ENCODE measurements at regions not wholly inside any gene's neighbourhood (a gene's known extent, or its start where the extent isn't known, plus 50 kb on each side); places are given as distances from the start of the nearest gene placed in this dataset.
"Not testable (repeated sequence)": the region's sequence is repeated elsewhere in the genome, so short reads cannot be mapped to it uniquely, and the experiment has no call there.

DNA sequence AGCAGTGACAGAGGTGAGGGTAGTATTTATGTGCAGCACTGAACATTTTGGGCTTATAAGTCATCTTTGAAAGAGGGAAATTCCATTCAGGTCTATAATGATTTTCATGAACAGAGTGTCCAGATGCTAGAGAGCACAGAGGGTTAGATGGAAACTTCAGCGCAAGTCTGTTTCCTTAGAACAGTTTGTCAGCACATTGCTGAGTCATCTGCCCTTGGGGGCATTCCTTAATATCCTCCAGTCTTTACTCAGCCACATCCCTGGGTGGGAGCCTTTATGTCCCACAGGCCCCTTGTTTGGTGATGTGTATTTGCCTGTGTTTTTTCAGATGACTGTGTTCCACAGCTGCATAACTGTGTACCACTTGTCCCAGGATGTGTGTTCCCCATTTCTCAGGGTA is 138.5 kb upstream of the S1PR3 start:
- no peak for DNase-seq (ENCODE audit: low read depth, low spot score)

DNA sequence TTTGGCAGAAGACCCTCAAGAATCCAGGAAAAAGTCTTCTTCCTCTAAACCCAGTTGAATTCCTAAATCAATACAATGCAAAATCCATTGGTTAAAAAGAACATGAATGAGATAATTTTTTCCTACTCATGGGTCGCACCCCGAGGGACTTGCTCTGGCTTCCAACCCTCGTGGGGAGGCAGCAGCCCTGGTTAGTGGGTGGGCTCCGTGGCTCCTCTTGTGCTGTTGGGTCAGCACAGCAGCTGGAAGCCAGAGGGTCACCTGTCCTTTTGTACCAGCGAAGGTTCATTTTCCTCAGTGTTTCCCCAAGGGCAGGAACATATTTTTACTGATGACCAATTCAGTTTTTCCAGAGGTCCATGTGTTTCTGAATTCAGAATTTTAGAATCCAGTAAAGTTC is 120.6 kb upstream of the S1PR3 start:
- DNase-seq (ENCODE audit: low read depth, low spot score): no peak

DNA sequence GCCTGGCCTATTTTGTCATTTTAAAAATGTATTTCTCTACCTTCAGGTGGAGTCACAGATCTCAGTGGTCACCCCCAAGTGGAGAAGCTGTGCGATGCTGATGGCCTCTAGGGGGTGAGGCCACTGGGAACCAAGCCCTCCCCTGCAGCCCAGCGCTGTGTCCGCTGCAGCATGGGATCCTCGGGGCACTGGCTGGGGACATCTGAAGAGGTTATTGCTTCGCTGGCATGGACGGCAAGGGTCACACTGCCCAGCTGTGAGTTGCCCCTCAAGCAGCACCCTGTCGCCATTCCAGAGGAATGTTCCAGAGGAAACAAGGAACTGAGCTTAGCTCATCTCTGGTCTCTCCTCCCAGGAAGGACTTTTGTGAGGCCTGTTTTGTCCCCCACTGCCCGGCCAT is 119.6 kb upstream of the S1PR3 start:
- no peak for DNase-seq (ENCODE audit: low read depth, low spot score)

DNA sequence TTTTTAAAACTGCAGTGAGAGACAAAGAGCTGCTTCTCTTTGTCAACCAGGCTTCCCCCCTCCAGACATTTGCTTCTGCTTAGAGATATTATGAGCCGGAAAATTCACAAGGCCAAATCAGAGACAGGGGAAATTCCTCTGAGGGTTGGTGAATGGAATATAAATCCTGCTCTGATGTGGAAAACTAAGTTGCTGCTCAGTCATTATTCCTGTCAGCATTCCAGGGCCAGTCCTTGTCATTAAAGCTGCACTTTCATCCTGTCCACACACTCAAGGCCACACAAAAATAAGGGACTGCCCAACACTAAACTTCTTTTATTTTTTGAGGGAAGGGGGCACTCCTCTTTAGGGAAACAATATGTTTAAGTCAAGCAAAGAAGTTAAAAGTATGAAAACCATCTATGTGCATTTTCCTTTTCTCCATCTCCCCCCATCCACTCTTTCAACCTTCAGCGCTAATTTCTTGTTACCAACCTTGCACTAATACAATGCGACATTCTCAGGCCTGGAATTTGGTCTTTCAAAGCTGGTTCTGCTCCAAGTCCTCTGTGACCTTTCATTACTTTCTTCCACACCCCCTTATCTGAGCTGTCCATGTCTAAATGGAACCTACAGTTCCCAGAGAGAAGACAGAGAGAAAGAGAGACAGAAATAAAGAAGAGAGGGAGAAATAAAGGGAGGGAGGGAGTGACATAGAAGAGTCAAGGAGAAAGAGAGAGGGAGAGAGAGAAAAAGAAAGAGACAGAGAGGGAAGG is 118.9 kb upstream of the S1PR3 start:
- no peak for DNase-seq (ENCODE audit: low read depth, low spot score)

DNA sequence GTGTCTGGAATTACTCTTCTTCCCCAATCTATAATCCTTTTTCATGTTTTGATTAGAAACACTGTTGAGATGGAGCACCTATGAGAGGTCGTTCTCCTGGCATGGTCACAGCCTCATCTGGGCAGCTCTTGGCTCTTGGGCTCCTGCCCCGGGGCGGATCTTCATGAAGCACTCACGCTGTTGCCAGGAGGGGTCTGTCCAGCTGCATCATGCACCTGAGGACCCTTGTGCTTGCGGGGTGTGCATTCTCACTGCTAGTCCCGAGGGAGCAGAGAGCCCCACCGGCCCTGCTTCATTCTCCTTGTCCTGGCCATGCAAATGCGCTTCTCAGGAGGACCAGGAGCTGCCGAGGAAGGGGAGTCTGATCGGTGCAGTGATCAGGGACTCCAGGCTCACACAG is 117.6 kb upstream of the S1PR3 start:
- no peak for DNase-seq (ENCODE audit: low read depth, low spot score)

DNA sequence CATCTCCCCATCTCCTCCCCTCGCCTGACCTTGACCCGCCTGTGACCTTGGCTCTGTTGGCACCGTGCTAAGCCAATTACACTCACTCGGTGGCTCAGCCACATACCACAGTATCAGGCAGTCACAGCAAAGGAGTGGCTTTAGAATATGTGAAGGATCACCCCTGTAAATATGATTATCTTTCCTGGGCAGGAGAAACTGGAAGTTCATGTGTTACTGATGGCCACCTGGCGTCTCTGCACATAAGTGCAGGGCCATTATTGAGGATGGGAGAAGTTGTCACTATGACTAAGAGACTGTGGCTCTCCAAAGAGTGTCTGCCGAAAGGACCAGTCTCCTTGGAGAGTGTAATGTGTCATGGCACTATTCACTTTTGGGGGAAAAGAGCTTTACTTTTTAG is 116.9 kb upstream of the S1PR3 start:
- DNase-seq (ENCODE audit: low read depth, low spot score): no peak

DNA sequence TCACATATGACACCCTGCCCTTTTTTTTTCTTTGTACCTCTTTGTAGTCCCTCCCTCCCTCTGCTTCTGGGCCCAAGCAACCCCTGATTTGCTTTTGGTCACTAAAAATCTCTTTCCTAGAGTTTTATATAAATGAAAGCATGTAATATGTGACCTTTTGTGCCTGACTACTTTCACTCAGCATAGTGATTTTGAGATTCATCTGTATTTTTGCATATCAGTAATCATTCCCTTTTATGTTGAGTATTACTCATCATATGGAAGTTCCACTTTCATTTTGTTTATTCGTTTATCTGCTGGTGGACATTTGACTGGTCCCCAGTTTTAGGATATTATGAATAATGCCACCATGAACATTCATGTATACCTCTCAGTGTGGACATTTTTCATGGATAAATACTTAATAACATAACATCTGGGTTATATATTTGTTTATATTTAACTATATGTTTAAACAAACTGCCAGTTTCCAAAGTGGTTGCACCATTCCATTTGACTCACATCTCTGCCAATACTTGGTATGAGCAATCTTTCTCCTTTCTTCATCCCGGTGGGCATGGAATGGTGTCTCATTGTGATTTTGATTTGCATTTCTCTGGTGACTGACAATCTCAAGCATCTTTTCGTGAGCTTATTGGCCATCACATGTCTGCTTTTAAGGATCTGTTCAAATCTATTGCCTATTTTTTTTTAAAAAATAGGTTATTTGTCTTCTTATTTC is 115.7 kb upstream of the S1PR3 start:
- DNase-seq (ENCODE audit: low read depth, low spot score): no peak

DNA sequence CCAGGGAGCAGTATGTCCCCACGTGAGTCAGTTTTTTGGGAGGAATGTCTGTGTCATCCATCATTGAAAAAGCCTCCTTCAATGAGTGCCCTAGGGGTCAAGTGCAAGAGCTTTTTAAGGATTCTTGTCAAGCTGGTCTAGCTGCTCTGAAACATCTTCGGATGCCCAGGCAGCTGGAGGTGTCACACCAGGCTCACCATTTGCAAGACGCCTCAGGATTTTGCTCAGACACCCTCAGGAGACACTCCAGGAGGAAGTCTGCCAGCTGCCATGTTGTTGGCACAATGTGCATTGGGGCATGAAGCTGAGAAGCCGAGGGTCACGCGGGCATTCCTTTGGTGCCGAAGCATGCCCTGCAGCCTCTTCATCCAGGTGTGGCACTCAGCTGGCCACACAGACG is 111.1 kb upstream of the S1PR3 start:
- no peak for DNase-seq (ENCODE audit: low read depth, low spot score)

DNA sequence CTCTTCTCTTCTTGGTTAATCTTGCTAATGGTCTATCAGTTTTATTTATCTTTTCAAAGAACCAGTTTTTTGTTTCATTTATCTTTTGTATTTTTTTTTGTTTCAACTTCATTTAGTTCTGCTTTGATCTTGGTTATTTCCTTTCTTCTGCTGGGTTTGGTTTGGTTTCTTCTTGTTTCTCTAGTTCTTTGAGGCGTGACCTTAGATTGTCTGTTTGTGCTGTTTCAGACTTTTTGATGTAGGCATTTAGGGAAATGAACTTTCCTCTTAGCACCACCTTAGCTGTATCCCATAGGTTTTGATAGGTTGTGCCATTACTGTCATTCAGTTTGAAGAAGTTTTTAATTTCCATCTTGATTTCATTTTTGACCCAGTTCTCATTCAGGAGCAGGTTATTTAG is 107.0 kb upstream of the S1PR3 start:
- DNase-seq (ENCODE audit: low read depth, low spot score): not testable (repeated sequence)

DNA sequence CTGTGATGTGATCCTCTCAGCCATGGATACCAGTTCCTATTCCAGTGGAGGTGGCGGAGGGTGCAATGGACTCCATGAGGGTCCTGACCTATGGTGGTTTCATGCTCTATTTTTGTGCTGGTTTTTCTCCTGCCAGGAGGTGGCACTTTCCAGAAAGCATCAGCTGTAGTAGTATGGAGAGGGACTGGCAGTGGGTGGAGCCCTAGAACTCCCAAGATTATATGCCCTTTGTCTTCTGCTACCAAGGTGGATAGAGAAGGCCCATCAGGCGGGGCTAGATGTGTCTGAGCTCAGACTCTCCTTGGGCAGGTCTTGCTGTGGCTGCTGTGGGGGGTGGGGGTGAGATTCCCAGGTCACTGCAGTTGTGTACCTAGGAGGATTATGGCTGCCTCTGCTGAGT is 104.5 kb upstream of the S1PR3 start:
- DNase-seq (ENCODE audit: low read depth, low spot score): not testable (repeated sequence)

DNA sequence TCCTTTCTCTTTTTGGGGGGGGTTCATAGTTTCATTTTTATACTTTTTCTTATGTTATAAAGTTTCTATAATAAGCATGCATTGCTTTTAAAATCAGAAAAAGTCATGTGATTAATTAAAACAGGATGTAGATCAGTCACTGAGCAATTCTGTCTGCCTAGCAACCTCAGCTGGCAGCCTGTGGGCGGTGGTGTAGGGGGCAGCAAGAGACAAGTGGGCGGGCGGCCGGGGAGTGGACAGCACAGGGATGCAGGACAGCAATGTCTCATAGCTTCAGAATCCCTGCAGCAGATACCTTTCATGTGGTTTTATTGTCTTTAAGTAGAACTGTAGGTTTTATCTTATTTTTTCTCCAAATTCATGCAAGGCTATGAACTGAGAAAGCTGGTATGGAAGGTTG is 101.9 kb upstream of the S1PR3 start:
- no peak for DNase-seq (ENCODE audit: low read depth, low spot score)

DNA sequence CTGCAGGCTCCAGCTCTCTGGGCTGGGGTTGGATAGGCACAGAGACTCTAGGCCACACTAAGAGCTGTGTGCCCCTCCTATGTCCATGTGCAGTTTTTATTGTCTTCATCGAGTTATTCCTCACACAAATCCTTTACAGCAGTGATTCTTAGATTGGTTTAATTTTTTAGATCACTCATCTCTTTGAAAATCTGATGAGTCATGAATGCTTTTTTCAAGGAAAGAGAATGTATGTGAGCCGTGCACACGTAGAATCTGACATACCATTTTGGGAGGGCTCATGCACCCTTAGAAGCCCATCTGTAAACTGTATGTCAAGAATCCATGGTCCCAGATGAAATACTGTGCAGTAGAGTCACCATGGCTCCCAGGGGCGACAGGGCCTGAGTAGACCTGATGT is 100.7 kb upstream of the S1PR3 start:
- no peak for DNase-seq (ENCODE audit: low read depth, low spot score)

DNA sequence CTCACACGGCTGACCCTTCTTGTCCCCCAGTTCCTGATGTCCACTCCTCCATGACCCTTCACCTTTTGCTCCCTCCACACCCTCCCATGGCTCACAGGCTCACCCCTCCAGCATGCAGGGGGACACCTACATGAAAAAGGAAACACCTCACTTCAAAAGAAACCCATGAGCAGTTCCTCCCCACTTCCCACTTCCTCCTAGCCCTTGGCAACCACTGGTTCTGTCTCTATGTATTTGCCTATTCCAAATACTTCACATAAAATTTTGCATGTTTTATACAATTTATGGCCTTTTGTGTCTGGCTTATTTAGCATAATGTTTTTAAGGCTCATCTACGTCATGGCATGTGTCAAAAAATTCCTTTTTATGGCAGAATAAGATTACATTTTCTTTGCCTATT is 100.2 kb upstream of the S1PR3 start:
- DNase-seq (ENCODE audit: low read depth, low spot score): no peak

DNA sequence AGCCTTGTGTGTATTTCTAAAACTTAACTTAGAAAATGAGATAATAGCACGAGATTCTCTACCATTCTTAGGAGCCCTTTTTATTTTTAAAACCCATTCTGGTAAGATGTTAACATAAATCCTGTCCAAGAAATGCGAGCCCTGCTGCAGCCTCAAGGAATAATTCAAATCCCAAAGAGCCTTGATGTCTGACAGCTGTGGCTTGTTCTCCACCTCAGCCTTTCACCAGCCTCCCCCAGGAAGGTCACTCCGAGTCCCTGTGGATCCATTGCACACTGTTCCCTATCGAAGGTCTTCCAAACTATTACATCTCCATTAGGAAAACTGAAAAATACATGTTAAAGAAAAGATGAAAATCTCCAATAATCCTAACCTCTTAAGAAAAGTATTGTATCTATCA is 98.5 kb upstream of the S1PR3 start:
- no peak for DNase-seq (ENCODE audit: low read depth, low spot score)

DNA sequence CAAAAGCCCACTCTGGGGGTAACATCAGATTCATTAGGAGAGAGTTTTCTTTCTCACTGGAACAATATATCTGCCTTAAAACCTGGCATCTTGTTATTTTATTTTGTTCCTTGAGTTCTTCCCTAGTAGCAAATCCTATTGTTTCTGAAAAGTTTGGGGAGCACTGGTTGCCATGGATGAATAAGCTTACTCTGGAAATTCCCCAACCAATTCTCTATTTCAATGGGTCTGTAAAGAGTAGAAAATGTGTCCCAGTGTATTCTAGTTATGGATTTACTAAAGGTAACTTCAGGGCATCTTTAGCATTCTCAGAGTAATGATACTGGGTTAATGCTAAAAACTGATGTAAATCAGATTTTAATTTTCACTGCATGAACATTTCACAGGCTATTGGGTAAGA is 94.2 kb upstream of the S1PR3 start:
- DNase-seq (ENCODE audit: low read depth, low spot score): no peak

DNA sequence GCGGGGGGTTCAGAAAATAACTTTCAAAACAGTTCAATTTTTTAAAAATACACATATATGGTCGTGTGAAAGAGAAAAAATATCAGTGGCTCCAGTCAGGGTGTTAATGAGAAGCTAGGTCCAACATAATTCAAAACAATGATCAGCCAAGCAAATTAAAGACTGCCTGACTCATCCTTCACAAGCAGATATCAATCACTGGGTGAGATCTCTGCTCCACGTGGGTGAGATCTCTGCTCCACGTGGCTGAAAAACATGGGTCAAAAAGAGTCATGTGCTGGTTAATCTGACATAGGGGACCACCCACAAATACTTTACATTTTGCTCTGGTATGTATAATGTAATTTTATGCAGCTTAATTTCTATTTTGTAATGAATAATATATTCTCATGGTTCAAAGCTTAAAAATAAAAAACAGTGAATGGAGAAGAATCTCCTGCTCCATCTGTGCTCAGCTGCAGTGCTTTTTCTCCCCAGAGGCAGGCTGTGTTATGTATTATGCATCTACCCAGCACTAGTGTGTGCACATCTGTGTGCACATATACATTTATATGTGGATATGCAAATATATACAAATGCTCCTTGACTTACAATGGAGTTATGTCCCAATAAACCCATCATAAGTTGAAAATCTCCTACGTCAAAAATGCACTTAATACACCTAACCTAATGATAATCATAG is 93.1 kb upstream of the S1PR3 start:
- no peak for DNase-seq (ENCODE audit: low read depth, low spot score)

DNA sequence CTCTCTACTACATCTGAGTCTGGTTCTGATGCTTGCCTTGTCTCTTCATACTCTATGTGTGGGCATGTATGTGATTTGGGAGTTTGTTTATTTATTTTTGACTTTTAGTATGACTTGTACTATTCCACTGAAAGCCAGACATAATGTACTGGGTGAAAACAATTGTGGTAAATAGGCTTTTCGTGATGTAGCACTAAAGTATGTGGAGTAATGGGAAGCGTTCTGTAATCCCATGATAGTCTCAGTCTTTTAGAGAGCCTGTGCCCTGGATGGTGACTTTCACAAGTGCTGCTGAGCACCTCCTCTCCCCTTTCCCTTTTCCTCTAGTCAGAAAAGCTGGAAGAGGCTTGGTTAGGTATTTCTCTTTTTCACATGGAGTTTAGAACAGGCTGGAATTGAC is 85.8 kb upstream of the S1PR3 start:
- DNase-seq (ENCODE audit: low read depth, low spot score): no peak

DNA sequence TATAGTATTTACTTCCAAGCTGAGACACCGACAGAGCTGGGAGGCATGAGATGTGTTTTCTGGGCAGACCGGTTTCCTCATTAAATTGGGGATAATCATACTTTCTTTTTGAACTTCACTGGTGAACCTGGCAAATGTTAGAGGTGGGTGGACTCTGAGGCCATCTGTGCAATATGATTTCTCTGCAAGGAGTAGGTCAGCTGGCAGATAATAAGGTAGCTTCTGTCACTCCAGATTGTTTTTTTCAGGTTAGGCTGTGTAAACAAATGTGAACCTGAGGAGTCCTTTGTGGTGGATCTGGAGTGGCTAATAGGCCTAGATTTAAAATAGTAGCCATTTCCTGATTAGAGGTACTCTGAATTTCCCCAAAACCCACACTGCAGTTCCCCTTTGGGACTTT is 75.4 kb upstream of the S1PR3 start:
- DNase-seq (ENCODE audit: low read depth, low spot score): no peak

DNA sequence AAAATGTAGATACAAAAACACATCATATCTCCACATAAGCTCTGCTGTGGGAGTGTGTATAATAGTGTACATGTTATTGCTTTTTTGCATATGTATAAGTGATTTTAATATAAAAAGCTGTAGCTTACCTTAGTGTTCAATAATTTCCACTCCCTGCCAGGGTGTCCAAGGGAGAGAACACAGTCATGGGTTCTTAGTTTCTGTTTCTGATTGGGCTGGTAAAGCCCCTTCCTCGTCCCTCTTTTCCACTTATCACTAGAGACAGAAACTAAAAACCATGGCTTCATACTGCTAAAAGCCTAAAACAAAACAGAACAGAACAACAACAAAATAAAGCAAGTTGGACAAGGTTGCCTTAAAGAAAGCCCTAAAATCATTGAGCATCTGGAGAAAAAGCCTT is 74.4 kb upstream of the S1PR3 start:
- no peak for DNase-seq (ENCODE audit: low read depth, low spot score)

DNA sequence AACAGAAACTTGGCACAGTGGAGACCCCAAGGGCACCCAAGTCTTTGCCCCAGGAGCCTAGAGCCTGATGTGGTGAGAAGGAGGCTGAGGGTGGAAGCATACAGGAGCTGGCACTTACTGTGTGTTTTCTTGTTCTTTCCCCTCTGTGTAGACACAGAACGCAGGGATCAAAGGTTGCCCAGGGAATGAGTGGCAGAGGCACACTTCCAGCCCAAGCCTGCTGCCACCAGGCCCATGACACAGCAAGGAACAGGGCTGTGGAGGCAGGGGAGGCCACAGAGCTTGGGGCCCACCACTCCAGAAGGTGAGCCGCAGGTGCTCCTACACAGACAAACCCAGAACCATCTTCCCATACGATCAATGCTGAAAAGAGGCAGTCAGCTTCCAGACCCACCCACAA is 73.9 kb upstream of the S1PR3 start:
- DNase-seq (ENCODE audit: low read depth, low spot score): no peak

DNA sequence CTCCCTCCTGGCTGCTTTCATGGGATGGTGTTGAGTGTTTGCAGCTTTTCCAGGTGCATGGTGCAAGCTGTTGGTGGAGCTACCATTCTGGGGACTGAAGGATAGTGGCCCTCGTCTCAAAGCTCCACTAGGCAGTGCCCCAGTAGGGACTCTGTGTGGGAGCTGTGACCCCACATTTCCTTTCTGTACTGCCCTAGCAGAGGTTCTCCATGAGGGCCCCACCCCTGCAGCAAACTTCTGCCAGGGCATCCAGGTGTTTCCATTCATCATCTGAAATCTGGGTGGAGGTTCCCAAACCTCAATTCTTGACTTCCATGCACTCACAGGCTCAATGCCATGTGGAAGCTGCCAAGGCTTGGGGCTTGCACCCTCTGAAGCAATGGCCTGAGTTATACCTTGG is 72.7 kb upstream of the S1PR3 start:
- not testable (repeated sequence) for DNase-seq (ENCODE audit: low read depth, low spot score)

DNA sequence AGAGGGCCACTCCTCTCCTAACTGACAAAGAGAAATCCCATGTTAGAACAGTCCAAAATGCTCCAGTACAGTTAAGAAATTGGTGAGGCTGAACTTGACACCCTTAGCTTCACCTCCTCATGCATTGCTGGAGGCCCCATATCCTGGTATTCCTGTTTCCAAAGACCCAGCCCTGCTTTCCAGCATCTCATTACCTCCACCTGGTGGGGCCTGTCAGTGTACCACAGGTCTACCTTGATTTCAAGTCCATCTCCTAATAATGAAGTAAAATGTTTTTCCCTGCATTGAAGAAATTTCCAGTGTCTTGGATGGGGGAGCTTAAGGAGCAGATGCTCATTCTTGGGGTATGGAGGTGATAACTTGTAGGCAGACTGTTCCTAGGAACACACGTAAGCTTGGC is 70.6 kb upstream of the S1PR3 start:
- DNase-seq (ENCODE audit: low read depth, low spot score): no peak

DNA sequence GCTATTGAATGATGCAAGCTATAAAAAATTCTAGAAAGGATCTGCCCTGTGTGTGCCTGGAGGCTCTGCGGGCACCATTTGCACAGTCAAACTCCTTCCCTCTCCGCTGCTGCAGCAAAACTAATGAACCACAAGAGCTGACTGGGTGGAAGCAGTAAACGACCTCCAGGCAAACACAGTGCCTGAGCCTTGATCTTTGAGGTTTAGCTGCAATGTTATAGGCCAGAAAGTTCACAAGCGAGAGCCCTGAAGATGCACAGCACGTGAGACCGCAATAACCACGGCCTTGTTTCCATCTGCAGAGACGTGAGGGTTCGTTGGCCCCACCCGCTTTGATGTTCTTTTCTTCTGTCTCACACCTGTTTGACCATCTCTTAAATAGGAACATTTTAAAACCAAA is 69.2 kb upstream of the S1PR3 start:
- no peak for DNase-seq (ENCODE audit: low read depth, low spot score)

All from iPS DF 19.7 (cell line).